Skeletal muscle cell (primary cell): ENCODE measurements at regions not wholly inside any gene's neighbourhood (a gene's known extent, or its start where the extent isn't known, plus 50 kb on each side); places are given as distances from the start of the nearest gene placed in this dataset.
"Not testable (repeated sequence)": the region's sequence is repeated elsewhere in the genome, so short reads cannot be mapped to it uniquely, and the experiment has no call there.

ENCODE experiments used
- DNase-seq: peaks from one replicate; pipeline ENCODE4 v3.0.0-alpha.2; 2010; ENCODE audit warnings: low read depth
- H3K4me3 ChIP-seq: 2 replicates; pipeline ENCODE4 v1.5.1; 2011; ENCODE audit warnings: low read depth, mild to moderate bottlenecking, control low read depth, low read length, moderate library complexity

- no peak overlapping the region for H3K4me3 ChIP-seq
- DNase-seq = peak; percentile 51
Observed at GRCh38 chr4:87901422-87901992, 68.7 kb downstream of the MEPE start.

GRCh38 chr4:87904639-87905160 lies 70.8 kb upstream of the SPP1 start:
- DNase-seq = no peak
- H3K4me3 ChIP-seq = no peak overlapping the region

GRCh38 chr4:87908336-87908735 lies 67.2 kb upstream of the SPP1 start:
- DNase-seq = no peak

DNA sequence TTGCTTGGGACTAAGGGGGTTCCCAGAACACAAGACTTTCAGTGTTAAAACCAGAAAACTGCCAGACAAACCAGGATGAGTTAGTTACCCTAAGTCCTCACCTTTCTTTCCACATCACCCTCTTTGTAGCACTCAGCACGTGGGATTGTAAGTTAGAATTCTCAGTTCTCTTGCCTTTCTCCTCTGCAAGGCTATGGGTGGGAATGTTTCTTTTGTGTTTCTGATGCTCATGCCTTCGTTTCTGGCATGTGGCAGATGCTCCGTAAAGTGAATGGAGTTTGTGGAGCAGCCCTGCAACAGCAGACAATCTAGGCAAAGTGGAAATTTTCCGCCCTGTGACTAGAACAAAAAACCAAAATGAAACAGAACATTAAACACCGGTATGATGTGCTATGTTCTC lies 64.7 kb upstream of the SPP1 start:
- no peak for DNase-seq
- H3K4me3 ChIP-seq = no peak overlapping the region

More at GRCh38 chr4:87908336-87908735, 67.2 kb upstream of the SPP1 start:
- H3K4me3 ChIP-seq = no peak overlapping the region

GRCh38 chr4:87911252-87911774 lies 64.2 kb upstream of the SPP1 start:
- no peak overlapping the region for H3K4me3 ChIP-seq
- DNase-seq = no peak

DNA sequence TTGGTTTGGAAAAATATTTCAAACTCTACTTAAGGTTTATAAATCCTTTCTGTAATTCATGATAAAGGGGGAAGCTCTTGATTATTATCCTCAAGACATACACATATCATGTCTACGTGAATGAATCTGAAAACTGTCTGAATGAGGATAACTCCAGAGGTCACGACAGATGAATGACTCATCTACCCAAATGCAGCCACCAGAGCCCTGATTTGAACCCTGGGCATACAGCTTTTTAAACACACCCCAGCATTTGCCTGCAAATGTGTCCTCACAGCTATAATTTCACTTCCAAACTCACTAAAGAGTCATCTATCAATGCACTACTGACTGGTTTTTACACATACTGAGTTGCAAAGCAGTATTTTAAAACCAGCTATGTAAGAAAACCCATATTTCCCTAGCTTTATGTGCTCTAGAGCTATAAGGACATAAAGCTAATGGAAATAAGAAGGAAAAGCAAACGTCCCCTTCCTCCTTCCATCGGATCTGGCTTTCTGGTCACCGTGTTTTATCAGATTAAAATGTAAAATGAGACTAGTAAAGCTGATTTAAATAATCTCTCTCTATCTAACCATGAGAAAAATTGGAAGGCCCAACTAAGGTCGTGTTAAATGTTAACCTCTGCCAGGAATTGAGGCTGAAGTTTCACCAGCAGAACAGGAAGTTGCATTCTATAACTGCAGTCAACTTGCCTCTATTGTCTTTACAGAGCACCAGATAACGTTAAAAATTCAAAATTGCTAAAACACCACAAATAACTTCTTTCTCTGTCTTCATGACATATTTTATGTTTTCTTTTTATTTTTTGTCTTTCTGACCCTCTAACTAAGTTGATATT lies 63.1 kb upstream of the SPP1 start:
- no peak overlapping the region for H3K4me3 ChIP-seq
- no peak for DNase-seq

- DNase-seq = no peak
- H3K4me3 ChIP-seq = no peak overlapping the region
Observed at GRCh38 chr4:87913896-87914295, 61.6 kb upstream of the SPP1 start.

DNA sequence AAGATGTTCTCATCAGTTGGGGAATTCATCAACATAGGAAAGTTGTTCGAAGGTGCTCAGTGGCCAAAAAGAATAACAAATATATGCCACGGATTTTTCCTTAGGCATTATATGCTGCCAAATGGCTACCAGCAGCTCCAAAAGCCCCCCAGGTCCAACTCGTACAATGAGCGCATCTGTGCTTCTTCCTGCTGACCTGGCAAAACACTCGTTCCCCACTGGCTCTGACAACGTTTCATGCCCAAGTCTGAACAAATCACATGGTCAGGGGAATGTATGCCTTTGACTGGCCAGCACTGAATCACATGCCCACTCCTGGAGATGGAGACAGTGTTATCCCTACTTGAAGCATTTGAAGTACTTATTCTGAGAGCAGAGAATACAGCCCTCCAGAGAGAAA lies 59.9 kb upstream of the SPP1 start:
- H3K4me3 ChIP-seq = no peak overlapping the region
- no peak for DNase-seq

DNA sequence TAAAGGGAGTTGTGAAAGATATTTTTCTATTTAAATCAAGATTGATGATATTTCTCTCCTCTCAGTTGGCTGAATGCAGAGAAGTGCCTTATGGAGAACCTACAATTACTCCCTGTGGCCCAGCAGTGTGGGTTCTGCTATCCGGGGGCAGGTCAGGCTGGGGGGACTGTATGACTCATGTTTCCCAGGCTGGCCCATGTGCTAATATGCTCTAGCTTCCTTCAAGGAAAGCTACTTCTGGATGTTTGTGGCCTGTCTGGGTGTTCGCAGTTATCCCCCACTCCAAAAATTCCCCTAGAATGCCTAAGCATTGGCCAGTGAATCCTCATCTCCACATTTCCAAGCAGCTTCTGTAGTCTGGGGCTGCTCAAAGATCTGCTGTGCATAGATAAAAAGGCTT lies 58.9 kb upstream of the SPP1 start:
- DNase-seq = no peak
- H3K4me3 ChIP-seq = no peak overlapping the region

DNA sequence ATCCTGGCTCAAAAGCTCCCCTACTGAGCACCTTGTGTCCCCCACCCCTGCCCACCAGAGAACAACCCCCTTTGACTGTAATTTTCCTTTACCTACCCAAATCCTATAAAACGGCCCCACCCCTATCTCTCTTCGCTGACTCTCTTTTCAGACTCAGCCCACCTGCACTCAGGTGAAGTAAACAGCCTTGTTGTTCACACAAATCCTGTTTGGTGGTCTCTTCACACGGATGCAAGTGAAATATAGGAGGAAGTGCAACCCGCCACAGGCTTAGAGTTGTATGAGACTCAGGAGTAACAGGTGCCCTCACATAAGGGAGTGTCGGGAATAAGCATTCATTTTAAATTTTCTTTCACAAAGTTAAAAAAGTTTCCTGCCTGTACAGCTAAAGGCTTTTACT lies 57.6 kb upstream of the SPP1 start:
- not testable (repeated sequence) for DNase-seq, H3K4me3 ChIP-seq

DNA sequence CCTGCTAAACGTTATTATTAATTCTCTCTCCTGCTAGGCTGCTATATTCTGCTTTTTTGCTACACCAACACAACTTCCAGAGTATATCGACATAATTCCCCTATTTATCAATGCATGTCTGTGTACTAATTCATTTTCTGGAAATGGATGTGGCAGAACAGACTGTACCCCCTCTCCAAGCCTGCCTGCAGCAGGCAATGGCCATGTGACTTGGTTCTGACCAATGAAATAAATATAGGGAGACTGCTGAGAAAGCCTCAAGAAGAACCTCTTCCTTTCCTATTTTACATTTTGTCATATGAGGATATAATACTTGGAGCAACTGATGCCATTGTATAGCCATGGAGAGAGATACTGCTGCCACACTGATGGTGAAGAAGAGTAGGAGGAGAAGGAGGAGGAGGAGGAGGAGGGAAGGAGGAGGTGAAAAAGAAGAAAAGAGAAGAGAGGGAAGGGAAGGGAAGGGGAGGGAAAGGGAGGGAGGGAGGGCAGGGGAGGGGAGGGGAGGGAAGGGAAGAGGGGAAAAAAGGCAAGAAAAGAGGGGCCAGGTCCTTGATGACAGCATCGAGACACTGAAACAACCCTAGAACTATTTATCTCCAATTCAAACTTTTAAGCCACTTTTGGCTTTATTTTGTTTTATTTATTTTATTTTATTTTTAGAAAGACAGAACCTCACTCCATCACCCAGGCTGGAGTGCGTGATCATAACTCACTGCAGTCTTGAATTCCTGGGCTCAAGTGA lies 57.0 kb upstream of the SPP1 start:
- H3K4me3 ChIP-seq = no peak overlapping the region

GRCh38 chr4:87919304-87919703 lies 56.2 kb upstream of the SPP1 start:
- DNase-seq, H3K4me3 ChIP-seq: not testable (repeated sequence)

More for the DNA sequence above, 57.0 kb upstream of the SPP1 start:
- no peak for DNase-seq

DNA sequence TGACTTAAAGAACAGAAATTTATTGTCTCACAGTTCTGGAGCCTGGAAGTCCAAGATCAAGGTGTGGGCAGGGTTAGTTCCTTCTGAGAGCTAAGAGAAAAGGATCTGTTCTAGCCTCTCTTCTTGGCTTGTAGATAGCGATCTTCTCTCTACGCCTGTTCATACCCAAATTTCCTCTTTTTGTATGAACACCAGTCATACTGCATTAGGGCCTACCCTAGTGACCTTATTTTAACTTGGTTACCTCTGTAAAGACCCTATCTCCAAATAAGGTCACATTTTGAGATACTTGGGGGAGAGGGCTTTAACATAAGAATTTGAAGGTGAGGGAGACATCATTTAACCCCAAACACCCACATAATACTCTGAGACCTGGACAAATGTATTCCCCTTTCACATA lies 55.6 kb upstream of the SPP1 start:
- DNase-seq = no peak

GRCh38 chr4:87920478-87920877 lies 55.0 kb upstream of the SPP1 start:
- DNase-seq = no peak
- H3K4me3 ChIP-seq = no peak overlapping the region

More for the DNA sequence above, 55.6 kb upstream of the SPP1 start:
- no peak overlapping the region for H3K4me3 ChIP-seq

GRCh38 chr4:87921626-87922479 lies 53.7 kb upstream of the SPP1 start:
- not testable (repeated sequence) for H3K4me3 ChIP-seq, DNase-seq

- not testable (repeated sequence) for H3K4me3 ChIP-seq, DNase-seq
Observed at GRCh38 chr4:87924146-87924545, 51.4 kb upstream of the SPP1 start.
